ENCODE measurements at regions not wholly inside any gene's neighbourhood (a gene's known extent, or its start where the extent isn't known, plus 50 kb on each side); places are given as distances from the start of the nearest gene placed in this dataset.

DNA sequence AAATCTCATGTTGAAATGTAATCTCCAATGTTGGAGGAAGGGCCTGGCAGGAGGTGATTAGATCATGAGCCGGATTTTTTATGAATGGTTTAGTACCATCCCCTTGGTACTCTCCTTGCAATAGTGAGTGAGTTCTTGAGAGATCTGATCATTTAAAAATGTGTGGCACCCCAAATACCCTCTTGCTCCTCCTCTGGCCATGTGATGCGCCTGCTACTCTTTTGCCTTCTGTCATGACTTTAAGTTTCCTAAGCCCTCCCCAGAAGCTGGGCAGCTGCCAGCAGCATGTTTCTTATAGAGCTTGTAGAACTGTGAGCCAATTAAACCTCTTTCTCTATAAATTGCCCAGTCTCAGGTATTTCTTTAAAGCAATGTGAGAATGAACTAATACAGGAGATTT lies 72.6 kb upstream of the FIGN start:
- H3K4me3 ChIP-seq (ENCODE audit: low read depth, low read length): no peak overlapping the region

DNA sequence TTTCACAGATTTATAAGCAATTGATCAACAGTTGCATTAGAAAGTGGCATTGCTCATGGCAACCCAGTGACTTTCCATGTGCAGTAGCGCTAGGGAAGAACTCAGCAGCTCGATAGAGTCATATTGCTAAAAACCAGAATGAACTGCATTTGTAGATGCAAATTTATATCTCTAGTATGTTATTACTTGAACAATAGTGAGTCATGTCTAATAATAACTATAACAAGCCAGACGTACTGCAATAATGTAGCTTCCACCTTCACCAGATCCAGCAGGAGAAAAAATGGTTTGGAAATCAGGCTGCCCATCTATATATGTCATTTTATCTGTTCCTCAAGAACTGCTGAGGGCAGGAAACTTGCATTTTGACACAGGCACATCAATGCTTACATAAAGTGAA lies 66.5 kb upstream of the FIGN start:
- H3K4me3 ChIP-seq (ENCODE audit: low read depth, low read length): no peak overlapping the region
- DNase-seq (ENCODE audit: low read depth): no peak

More for the DNA sequence above, 72.6 kb upstream of the FIGN start:
- no peak for DNase-seq (ENCODE audit: low read depth)

DNA sequence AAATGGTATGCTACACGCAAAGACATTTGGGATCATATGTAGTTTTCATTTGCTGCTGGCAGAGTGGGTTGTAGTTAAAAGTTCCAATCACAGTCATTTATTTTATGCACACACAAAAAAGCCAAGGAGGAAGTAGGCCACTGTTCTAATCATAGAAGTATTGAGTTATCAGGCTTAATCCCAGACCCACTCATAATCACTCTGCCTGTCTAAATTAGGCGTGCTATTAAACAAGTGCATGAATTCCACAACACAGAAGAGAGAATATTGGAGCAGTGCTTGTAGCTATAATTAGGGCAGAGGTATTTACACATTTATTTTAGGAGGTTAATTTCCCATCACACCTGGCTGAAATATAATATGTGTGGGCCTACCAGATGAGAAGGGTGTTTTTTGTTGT lies 65.7 kb upstream of the FIGN start:
- DNase-seq (ENCODE audit: low read depth): no peak
- no peak overlapping the region for H3K4me3 ChIP-seq (ENCODE audit: low read depth, low read length)

DNA sequence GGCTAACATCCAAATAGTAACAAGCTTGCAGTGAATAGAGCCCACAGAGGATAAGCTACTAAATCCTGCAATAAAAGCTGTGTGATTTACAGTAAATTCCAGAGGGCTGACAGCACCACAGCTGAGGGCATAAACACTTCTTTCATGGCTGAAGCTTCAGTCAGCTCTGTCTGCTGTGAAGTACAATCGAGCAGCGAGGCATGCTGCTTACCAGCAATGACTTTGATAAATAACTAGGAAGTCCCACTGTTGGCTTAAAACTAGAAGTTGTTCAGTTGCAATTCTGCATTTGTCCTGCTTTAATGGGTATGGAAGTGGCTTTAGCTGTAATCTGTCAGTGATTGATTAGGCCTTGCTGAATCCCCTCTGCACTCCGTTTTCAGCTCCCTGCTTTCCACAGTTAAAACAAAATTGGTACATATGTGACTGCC lies 65.2 kb upstream of the FIGN start:
- peak; percentile 59 for DNase-seq (ENCODE audit: low read depth)
- H3K4me3 ChIP-seq (ENCODE audit: low read depth, low read length): no peak overlapping the region

DNA sequence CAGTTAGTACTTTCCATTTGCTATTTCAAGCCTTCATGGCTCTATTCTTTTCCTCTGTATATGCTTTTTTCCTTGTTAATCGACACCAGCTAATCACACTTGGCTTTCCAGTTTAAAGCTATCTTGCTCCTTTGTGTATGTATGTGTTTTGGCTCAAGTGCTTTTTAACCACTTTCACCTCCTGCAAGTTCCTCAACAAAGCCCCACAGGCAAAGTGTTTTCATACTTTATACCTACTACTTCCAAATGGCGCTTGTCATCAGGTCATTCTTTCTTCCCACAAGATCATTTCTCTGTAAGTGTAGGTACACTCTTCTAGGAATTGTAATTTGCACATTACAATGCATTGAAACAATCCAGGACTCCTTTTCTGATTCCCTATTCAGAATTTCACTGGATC lies 64.0 kb upstream of the FIGN start:
- DNase-seq (ENCODE audit: low read depth): no peak
- no peak overlapping the region for H3K4me3 ChIP-seq (ENCODE audit: low read depth, low read length)

DNA sequence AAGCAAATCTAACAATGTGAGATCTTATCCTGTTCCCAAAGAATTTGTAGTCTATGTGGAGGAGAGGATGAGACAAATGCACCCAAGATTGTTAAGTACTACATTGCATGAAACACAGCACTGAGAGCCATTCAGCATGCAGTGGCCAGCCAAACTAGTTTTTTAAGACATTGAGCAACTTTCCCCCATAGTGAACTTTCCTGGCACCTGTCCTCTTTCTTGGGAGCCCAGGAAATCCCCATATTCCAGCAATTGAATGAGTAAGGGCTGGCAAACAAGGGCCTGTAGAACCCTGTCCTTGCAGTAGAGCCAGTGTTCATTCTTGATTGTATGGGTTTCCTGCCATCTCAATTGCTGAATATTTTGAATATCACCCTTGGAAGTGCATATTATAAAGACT lies 58.8 kb upstream of the FIGN start:
- no peak for DNase-seq (ENCODE audit: low read depth)

More for the DNA sequence above, 58.8 kb upstream of the FIGN start:
- H3K4me3 ChIP-seq (ENCODE audit: low read depth, low read length): no peak overlapping the region

Measured in skeletal muscle cell (primary cell).